NOMO-1 treated with dmso at 0.1 percent for 144 hours (cell line): ENCODE measurements at regions not wholly inside any gene's neighbourhood (a gene's known extent, or its start where the extent isn't known, plus 50 kb on each side); places are given as distances from the start of the nearest gene placed in this dataset.

Source experiments
- DNase-seq: peaks from one replicate; lab custom pipeline; 2025; ENCODE audit not compliant: unreplicated experiment; lab: John Stamatoyannopoulos, UW

DNA sequence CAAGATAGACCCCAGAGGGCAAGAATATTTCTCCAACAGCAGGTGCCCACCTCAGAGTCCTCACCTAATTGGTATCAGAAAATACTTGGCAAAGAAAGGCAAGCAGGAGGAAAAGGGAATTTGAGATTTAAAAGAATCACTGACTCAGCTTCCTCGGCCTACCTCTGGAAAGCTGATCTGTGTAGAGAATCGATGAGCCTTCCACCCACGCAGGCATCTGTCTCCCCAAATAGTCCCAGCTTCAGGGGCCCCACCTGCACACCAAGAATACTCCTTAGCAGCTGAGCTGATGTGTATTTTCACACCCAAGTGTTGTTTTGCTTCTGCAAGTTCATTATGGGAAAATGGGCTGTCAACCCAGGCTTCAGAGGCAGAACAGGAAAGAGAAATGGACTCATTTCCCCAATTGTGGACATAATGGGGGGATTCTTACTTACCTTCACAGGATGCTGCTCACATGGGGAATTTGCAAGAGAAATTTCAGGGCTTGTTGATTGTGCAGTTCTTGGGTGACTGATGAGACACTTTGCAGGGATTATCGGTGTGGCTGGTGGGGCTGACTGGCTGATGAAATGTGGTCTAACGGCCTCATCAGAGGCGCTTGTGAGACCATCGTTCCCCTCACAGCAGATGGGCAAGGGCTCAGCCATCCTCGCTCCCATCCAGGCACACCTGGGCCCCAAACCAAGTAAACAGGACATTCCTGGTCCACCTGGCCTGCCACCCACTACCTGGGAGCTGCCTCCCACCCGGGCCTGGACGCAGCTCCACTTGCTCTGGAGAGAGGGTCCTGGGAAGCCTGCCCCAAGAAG lies 436.3 kb downstream of the PTPRU start:
- no peak for DNase-seq

DNA sequence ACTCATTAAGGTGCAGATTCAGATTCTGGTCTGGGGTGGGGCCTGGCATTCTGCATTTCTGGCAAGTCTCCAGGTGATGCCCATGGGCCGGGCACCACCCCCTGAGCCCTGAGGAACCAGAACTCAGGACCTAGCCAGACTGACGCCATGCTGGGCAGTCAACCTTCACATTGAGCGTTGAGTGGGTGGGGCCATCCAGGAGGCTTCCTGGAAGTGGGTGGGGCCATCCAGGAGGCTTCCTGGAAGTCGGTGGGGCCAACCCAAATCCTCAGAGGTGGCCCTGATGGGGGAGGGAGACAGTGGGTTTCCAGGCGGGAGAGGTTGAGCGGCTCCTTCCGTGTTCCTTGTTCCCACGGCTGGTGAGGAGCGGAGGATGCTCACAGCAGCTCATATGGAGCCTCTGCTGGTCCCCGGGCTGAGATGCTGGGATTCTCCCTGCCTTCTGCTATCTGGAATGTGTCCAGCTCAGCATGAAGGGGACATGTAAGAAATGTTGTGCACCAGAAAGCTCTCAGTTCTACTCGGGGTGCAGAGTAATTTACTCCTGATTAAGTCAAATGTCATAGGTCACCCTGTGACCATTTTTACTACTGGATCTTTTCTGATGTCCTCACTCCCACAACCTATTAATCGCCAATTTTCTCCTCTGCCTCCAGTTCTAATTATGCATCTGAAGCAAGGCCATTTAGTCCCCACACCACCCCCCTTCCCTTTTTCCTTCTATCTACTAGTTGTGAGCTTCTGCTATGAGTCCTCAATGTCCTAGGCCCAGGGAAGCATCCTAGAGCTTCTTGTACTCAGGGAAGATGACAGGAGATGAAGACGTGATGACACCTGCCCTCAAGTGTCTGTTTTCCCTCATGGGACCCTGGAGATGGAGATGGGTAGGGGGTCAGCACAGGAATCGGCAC lies 435.4 kb downstream of the PTPRU start:
- no peak for DNase-seq

DNA sequence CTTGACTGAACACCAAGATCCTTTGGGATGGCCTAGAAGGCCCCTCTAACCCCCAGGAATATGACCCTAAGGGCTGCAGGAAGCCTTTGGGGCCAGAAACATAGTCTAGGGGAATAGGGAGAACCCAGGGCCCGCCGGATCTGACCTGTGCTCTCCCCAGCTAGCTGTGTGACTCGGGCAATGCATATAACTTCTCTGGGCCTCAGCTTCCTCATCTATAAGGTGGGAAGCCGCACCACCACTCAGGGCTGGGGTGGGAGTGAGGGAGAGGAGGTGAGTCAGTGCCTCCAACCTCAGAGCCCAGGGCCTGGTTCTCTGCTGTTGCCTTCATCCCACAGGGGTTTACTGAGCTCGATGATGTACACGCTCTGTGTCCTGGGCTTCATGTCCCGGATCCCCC lies 434.4 kb downstream of the PTPRU start:
- DNase-seq: no peak

DNA sequence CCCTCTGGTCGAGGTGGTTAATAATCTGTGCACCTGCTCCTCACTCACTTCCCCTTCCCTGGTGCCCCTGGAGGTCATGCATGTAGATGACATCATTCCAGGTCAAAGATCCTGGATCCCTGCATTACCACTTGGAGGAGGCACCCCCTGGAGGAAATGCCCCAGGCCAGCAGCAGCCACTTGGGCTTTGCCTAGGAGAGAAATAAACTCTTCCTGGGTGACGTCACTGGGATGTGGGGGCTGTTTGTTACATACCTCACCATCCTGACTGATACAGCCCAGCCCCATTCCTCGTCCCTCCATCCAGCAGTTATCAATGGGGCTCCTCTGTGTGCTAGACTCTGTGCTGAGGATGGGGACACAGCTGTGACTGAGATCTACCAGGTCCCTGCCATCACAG lies 433.6 kb downstream of the PTPRU start:
- DNase-seq: no peak

DNA sequence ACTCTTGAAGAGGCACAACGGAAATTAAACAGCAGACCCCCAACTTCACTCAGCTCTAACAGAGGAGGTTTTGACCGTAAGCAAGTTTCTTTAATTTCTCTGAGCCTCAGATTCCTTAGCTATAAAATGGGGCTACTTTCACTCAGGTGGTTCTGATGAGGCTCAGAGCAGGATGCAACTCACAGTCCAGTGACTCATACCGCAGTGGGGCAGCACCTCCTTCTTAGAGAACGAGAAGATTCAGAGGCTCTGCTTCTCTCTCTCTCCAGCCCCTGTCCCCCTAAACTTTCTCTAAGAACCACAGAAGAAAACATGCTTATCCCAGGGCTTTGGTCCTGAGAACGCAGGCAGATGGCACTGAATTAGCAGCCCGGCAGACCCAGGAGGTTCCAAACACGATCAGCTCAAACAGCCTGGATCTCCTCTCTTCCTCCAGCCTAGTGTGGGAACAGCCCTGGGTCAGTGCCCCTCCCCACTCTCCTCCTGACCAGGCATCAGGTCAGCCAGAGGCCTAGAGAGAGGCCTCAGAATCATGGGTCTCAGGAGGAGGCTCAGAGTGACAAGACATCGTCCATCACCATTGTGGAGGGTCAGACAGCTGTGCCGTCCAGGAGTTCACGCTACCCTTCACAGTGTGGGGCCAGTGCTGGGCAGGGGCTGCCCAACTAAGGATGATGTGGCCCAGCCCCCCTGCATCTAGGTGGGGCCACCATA lies 433.0 kb downstream of the PTPRU start:
- DNase-seq: no peak

DNA sequence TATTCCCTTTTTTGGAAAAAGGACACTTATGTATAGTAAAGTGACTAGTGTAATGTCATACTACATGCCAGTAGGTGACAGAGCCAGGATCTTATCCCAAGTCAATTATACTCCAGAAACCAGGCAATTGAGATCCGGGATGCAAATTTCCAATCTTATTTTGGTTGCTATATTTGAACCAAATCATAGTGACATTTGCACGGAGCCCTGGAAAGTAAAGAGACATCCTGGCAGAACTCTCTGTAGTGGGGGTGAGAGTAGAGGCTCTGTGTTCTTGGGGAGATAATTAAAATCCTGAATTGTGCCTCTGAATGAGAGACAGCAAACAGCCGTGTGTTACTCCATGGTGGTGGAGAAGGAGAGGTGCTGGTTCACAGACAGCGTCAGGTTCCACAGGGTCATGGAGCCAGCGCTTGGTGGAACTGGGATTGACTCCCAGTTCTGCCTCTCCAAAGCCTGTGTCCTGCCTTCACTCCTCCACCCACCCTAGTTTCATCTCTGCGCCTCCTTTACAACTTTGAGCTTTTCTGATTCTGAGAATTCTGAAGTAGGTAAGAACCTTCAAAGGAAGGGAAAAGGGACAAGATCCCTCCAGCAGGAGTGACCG lies 432.3 kb downstream of the PTPRU start:
- DNase-seq: no peak

DNA sequence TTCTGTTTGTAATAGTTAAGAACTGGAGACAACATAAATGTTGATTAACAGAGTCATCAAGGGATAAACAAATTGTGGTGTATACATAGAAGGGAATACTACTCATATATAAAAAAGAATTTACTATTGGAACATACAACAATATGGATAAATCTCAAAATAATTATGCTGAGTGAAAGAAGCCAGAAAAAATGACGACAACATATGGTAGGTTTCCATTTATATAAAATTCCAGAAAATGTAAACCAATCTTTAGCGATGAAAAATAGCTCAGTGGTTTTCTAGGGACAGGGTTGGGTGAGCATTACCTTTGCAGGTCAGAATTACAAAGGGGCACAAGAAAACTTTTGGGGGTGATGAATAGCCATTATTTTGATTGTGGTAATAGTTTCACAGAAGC lies 431.6 kb downstream of the PTPRU start:
- DNase-seq: no peak

DNA sequence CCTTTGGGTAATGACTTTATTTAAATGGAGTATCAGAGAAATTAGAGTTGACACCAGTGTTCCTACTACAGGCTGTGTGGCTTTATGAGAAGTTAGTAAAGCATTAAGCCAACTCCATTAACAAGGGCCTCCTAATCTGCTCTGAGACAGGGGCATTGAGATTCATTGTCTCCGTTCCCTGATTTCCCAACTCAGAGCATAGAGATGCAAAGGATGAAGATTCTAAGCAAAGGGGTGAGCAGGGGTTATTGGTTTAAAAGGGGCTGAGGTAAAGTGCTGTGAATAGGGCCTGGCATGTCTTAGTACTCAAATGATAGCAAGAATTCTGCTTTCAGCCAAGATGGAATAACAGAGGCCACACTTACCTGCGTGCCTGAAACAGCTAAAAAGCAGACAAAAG lies 428.4 kb downstream of the PTPRU start:
- no peak for DNase-seq

DNA sequence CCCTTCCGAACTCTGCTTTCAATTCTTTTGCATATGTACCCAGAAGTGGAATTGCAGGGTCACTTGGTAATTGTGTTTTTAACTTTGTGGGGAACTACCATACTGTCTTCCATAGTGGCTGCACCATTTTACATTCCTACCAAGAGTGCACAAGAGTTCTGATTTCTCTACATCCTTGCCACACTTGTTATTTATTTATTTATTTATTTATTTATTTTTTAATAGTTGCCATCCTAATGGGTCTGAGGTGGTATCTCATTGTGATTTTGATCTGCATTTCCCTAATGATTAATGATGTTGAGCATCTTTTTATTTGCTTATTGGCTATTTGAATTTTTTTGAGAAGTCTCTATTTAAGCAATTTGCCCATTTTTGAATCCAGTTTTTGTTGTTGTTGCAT lies 422.4 kb downstream of the PTPRU start:
- DNase-seq: no peak

DNA sequence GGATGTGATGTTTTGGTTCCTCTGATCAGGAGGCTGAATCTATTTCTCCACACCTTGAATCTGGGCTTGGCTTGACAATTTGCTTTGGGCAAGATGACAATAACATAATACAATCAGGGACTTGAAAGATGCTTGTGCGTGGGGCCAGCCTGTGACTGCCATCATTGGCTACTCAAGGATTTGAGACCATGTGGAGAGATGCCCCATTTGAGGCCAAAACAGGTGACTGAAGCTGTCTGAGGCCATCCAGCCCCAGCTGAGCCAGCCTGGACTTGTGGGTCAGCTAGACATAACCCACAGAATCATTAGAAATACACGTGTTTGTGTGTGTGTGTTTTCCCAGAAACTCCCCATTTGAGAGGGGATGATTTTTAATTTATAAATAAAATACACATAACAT lies 421.5 kb downstream of the PTPRU start:
- DNase-seq: no peak

DNA sequence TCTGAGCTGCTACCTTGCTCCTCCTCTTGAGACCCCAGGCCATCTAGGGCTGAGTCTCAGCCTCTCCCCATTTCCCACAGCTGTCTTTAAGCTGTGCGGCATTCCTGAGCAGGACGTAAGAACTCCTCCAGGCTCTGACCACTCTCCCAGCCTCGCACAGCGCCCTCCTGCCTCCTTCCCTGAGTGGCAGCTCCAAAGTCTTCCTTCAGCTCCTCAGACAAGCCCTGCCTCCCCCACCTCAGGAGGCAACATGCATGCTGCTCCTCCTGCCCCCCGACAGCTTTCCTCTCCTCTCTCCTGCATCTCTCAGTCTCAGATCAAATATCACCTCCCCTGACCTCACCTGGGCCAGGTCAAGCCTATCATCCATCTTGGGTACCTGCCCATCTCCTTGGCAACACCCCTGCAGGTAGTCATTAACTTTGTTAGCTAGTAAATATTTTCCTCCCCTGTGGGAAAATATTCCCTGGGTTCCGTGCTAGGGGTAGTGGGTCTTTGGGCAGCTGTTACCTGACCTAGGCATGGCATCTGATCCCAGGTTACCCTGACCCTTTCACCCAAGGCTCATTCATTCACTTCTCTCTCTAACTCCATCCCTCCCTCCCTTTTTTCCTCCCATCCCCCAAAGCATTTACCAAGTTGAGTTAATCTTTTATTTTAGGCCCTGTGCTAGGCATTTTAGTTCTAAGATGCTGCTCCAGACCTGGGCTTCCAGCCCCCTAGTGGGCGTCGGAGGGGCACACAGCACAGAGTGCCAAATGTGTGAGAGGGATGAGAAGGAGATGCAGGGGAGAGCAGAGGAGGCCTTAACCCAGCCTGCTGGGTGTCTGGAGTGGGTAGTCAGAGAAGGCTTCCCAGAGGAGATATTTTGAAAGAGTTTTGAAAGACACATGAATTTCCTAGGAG lies 419.9 kb downstream of the PTPRU start:
- DNase-seq: no peak

DNA sequence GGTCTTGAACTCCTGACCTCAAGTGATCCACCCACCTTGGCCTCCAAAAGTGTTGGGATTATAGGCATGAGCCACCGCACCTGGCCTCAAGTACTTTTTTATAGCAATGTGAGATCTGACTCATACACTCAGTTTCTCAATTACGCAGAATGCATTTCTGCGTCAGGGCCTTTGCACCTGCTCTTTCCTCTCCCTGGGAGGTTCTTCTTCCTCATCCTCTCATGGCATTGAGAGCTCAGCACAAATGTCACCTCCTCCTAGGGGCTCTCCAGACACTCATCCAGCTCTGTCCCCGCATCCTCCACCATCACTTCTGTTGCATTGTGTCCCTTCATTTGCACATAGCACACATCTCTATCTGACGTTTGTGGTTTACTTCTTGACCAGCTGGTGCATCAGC lies 418.8 kb downstream of the PTPRU start:
- DNase-seq: no peak

DNA sequence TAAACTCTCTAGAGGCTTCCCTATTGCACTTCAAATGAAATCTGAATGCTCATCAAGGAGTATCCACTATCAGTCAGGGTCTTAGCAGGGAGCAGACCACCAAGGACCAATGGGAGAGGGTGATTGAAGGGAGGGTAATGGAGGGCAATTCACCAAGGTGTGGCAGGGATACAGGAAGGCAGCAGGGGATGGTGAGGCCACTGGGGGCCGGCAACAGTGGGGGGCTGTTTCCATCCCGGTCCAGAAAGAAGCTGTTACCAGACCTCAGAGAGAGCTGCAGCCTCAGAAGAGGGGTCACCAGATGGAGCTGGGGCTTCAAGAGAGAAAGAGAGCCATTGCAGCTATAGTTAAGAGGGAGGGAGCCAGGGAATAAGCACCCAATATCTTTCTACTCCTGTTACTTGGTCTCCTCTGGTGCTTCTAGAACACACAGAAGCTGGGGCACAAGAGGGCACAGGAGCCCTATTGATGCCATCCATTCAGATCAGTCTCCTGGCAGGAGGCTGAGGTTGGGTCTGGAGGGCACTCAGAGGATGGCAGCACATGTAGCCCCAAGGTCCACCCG lies 417.6 kb downstream of the PTPRU start:
- DNase-seq: no peak

DNA sequence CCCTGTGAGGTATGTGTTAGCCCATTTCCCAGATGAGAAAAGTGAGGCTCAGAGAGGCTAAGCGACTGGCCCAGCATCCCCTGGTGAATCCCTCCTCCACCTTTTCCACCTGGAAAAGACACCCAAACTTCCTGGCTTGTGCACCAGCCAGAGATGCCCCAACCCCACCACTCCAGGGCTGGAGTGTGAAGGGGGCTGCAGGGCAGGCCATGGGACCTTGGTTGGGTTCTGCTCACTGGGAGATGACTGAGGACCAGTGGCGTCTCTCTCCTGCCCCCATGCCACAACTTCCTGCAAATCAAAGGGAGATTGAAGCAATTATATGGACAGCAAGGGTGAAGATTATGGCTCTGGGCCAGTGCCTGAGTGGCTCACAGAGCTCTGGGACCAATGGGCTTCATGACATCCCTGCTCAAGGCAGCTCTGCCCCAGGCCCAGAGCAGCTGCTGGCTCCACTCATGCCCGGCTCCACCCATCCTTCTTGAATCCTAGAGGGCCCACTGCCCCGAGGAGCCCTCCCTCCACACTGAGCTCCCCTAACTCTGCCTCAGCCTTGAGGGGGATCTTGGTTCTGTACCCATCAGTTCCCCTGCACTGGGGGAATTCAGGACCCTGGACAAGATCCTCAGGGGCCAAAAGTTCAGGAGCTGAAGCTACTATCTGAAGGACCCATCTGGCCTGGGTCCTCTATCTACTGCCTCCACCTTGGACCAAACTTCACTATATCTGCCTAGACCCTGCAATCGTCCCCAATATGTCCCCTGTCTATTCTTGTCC lies 416.9 kb downstream of the PTPRU start:
- DNase-seq: no peak

DNA sequence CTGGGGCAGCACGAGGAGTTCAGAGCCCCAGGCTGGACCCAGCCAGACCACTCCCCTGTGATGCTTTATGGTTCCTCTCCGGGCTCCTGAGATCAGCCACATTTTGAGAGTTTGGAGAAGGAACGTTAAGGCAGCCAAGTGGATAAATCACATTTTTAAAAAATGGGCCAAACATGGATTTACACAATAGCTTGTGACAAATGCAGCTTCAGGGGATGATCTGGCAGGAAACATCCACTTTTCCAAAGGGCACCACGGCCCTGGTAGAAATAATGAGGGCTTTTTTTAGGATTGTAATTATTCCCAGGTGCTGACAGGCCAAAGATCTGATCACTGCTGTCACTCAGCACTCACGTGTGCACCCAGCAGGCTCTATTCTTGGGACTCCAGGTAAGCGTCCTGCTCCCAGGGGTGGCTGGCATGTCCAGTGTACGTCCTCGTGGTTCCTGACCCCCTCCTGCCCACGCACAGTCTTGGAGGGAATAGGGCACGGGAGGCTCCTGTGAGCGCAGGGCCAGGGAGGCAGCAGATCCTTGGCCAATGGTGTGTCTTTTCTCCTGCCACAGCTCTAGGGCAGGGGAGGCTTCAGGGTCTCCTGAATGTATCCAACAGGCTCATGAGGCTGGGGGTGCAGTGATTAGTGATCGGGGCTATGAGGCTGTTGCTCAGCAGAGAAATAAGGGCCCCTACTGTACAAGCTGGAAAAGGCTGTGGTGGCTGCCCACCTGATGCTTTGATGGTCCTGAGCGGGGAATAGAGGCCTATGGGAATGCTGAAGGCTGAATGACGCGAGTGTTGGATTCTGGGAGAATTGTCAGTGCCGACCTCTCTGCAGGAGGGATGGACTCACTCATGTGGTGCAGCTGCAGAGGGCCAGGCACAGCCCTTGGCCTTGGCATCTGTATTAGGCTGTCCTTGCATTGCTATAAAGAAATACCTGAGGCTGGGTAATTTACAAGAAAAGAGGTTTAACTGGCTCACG lies 415.7 kb downstream of the PTPRU start:
- DNase-seq: no peak

DNA sequence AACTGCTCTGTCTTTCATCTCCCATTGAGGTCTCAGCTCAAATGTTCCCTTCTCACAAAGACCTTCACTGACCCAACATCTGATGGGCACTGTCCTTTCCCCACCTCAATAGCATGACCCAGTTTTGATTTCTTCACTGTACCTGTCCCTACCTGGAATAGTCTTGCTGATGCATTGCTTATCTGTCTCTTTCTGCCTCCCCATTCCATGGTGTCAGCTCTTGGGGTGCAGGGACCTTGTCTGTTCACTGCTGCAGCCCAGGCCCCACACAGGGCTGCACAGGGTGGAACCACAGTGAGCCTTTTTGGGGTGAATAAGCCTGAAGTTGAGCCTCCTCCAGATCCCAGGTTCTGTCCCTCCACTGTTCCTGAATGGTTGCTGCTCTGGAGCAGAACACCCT lies 414.9 kb downstream of the PTPRU start:
- DNase-seq: no peak

DNA sequence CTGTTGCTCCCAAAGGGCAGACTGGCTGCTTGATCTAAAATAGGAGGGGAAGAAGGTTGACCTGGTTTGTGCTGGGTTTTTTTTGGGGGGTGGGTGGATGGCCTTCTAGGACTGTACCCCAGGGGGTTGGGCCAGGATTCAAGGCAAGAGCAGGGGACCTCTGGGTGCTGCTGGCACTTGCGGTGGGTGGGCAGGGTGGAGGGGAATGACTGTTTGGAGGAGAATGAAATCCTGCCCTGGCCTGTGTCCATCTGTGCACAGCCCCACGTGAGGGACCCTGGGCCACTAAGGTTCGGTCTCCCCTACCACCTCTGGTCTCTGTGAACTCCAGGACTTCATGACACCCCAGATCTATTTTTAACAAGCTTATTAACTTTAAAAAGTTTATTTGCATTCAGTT lies 414.2 kb downstream of the PTPRU start:
- no peak for DNase-seq

DNA sequence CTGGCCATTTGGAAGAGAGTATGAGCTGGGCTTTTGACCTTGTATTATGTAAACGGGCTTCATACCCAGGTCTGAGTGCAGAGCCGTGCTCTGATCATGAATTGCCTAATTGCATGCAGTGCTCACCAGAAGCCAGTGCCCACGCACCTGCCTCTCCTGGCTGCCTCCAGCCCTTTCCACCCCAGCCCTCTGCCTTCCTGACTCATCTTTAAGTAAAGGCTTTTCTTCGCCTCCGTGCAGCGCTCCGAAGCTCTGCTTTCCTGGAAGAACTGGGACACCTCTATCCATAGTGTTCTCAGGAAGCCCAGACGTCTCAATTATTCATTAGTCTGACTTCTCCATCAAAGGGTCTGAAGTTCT lies 413.7 kb downstream of the PTPRU start:
- no peak for DNase-seq
